Daoy (cell line): ENCODE measurements at regions not wholly inside any gene's neighbourhood (a gene's known extent, or its start where the extent isn't known, plus 50 kb on each side); places are given as distances from the start of the nearest gene placed in this dataset.

Experiments used
- DNase-seq: peaks from one replicate; pipeline ENCODE4 v3.0.0-alpha.2; 2015; ENCODE audit warnings: low read depth

DNA sequence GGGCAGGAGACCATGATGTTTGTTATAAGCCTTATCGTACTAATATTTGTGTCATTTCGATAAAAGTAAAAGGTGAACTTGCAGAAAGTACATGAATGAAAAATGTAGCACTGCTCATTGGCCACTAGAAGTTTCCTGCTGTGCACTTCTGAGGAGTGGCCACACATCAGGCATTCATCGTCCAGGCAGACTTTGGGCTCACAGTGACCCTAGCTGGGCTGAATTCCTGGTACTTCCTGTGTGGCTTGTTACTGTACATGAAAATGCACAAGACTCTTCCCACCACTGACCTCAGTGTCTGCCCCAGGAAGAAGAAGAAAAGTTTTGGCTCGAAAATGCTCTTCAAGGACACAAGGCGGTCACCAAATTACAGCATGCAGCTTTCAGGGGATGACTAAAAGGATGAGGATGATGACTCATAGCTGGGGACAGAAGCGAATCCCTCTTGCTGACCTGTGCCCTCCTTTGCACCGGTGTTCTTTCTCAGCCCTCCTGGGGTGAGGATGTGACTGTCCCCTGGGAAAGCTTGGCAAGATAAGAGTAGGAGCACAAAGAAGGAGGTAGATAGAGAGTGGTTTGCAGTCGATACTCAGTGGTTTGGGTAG is 252.4 kb upstream of the KAZN start:
- DNase-seq: peak; percentile 84

DNA sequence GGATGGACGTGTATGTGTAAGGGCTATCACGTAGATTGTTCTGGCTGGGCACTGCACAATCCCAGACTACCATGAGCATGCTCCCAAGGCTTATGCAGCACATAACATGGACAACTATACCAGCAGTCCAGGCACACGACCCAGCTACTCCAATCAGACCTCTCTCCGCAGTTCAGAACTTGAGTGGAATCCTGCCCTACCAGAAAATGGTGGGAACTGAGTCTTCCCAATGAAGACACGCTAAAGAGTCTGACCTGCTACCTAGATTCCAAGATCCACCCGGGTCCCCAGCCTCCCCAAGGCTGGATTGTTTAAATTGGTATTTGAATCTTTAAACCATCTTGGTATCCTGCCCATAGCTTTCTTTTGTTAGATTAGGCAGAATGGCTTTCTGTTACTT is 251.3 kb upstream of the KAZN start:
- DNase-seq: no peak

DNA sequence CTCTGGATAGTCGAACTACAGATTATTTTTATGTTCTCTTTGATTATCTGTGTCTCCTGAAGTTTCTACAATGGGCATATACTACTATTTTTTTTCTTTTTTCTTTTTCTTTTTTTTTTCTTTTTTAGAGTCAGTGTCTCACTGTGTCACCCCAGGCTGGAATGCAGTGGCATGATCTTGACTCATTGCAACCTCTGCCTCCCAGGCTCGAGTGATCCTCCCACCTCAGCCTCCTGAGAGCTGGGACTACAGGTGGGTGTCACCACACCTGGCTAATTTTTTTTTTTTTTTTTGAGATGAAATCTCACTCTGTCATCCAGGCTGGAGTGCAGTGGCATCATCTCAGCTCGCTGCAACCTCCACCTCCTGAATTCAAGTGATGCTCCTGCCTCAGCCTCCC is 250.7 kb upstream of the KAZN start:
- no peak for DNase-seq

DNA sequence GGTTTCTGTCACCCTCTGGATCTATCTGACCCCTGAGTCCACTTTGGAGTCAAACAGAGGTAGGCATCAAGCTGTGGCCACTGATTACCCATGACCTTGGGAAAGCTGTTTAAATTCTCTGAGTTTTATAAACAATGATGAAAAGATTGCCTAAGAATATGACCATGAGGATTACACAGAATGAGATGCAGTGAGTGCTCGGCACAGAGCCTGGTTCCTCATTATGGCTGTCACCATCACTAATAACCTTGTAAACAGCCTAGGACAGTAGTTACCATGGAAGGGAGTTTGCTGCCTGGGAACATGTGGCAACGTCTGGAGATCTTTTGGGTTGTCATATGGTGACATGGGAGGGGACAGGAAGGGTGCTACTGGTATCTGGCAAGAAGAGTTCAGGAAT is 248.3 kb upstream of the KAZN start:
- no peak for DNase-seq

DNA sequence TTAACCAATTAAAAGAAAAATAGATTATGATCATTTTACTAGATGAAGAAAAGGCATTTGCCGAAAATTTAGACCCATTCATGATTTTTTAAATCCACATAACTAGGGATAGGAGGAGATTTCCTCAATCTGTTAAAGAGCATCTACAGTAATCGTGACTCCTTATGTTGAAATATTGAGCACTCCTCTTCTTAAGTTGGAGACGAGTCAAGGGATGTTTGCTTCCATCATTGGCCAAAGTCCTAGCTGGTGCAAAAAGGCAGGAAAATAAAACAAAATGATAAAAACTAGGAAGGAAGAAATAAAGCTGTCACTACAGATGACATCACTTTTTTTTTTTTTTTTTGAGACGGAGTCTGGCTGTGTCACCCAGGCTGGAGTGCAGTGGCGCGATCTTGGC is 245.6 kb upstream of the KAZN start:
- DNase-seq: no peak

DNA sequence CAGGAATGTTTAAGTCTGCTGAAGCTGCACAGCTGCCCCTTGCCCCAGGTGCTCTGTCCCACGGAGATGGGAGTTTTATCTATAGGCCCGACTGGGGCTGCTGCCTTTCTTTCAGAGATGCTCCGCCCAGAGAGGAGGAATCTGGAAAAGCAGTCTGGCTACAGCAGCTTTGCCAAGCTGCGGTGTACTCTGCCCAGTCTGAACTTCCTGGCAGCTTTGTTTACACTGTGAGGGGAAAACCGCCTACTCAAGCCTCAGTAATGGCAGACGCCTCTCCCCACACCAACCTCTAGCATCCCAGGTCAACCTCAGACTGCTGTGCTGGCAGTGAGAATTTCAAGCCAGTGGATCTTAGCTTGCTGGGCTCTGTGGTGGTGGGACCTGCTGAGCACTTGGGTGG is 237.5 kb upstream of the KAZN start:
- DNase-seq: peak; percentile 73

DNA sequence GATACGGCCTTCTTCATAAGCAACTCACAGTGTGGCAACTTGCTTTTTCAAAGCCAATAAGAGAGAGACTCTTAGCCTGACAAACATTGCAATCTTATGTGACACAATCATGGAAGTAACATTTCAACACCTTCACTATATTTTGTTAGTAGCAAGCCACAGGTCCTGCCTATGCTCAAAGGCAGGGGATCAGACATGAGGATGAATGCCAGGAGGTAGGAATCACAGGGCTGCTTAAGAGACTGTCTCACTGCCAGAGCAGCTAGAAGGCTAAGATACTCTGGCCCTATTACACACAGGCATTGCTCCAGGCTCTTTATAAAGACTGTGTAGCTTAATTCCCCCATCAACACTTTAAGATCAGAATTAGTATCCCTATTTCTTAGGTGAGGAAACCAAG is 236.2 kb upstream of the KAZN start:
- DNase-seq: no peak

DNA sequence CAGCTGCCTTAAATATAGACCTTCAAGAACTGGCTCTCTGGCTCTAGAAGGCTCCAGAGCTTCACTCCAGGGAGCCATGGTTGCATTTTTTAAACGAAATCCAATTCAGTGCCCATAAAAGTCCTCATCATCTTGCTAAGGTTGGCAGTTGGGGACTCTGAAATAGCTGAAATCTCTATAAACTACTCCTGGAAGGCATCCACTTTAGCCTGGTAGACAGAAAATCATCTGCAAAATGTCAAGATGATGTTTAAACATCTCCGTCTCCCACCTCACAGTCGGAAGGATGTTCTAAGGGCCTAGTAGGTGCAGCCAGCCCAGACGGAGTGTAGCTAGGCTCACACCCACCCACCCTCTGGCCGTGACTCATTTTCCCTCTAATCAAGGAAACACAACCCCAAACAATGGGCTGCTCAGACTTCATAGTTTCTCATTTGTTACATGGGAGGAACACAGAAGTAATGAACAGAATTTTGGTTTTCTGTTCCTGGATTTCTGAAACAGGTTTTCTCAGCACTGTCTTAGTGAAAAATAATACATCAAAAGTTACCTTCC is 235.4 kb upstream of the KAZN start:
- DNase-seq: peak; percentile 38

DNA sequence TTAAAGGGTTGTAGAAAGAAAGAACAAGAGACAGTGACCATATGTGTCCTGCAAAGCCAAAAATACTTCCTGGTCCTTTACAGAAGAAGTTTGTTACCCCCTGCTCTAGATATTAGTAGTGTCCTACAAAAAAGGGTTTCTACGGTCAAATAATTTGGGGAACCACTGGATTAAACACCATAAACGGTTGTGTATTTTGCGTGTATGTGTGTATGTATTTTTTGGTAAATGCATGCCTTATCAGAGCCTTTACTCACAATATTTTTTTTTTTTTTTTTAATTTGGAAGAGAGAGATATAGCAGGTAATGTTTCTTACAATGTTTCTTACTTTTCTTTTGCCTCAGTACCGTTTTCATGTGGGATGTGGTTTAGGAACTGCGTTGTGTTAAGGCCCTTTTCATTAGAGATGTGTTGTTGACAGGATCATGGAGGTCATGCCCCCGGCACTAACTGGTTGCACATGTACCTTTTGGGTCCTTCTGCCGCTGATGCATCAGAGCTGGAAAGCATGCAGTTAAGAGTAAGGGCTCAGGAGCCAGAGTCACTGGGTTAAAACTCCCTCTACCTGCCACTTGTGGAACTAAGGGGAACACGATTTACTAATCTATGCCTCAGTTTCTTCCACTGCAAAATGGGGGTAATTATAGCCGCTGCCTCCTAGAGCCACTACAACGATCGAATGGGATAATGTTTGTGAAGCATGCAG is 234.6 kb upstream of the KAZN start:
- no peak for DNase-seq

DNA sequence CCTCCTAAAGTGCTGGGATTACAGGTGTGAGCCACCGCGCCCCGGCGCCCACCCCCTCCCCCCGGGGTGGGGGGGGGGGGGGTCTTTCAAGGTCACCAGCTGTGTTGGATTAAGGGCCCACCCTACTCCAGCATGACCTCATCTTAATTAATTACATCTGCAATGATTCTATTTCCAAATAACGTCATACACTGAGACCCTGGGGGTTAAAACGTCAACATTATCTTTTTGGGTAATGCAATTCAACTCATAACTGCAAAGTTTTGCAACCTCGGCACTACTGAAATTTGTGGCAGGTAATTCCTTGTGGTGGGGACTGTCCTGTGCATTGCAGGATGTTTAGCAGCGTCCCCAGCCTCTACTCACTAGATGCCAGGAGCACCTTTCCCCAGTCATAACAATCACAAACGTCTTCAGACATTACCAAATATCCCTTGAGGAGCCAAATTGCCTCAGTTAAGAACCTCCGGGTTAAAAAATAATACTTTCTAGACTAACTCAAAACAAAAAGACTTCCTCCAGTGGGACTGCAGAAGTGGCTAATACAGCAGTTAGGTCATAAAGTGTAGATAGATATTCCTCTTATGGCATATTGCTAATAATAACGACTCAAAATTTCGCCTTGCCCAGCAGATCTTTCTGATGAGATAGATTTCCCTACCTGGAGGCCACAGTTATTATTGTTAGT is 233.0 kb upstream of the KAZN start:
- DNase-seq: no peak

DNA sequence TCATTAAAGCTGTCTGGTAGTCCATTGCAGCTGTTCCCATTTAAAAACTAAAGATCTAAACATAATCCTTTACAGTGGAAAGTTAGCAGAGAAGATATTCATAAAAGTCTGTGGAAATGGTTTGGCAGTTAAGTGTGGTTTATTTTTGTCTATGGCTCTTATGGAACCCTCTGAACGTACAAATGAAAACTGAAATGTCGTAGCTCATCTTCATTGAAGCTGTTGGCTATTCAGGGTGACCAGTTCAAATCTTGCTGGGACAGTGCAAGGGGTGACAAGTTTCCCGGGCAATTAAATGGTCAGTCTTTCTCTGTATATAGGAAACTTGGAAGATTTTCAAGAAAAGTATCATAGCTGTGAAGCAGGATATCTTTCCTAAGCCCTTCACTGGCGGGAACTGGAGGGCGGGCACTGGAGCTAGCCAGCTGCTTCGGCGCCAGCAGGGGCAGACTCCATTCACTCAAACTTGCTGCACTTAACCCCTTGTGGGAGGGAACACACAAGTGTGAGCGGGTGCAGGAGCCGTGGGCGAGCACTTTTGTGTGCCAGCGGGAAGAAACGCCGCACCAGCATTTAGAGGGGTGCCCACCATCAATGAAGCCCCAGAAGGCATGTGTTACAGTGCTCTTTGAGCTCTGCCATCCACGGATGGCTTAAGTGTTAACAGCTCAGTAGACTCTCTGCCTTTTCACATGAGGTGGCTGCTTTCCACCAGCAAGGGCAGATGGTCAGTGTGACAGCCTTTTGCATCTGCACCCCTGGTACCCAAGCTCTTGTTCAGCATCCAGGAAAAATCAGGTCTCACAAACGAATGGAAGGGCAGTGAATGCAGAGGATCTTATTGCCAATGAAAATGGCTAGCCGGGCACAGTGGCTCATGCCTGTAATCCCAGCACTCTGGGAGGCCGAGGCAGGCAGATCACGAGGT is 232.1 kb upstream of the KAZN start:
- DNase-seq: peak; percentile 54

DNA sequence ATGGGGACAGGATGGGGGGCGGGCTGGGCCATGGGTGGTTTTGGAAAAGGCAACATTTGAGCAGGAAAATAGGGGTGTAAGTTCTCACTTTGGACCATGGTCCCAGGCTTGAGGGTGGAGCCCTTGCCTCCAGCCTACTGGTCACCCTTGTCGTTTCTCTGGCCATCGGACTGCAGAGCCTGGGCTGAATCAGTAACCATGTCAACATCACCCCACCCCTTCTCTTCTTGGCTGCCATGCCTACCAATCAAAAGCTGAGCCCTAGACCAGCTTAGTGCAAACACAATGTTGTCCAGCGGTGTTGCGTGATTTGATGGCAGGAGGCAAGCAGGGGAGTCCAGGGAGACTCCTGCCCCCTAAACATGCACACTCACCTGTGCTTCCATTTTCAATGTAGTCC is 231.0 kb upstream of the KAZN start:
- DNase-seq: no peak

DNA sequence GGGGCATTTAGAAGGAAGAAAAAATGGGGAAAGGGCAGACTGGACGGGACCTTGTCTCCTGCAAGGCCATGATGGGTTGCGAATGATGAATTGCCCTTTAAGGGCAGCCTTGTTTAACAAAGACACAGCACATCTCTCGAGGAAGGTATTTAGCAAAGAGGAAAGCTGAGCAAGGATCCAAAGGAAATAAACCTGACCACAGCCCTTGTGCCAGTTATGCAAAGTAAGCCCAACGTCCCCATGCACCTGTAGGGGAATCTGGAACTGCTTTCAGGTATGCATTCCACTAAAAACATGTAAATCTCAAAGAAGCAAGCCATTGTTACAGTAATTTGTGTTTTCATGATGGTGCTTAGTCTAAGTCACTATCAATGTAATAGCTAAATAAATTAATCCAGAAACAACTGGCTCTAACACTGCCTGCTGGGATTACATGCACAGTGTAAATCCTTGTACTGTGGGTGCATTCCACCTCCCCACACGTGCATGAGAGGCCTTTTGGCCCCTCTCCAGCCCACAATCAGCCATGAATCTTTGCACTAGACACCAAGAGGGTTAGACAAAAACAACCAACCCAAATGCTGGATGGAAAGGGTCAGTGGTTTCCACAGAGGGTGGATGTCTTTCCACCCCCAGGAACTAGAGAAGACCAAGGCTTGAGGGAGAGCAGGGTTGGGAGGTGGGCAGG is 228.8 kb upstream of the KAZN start:
- no peak for DNase-seq

DNA sequence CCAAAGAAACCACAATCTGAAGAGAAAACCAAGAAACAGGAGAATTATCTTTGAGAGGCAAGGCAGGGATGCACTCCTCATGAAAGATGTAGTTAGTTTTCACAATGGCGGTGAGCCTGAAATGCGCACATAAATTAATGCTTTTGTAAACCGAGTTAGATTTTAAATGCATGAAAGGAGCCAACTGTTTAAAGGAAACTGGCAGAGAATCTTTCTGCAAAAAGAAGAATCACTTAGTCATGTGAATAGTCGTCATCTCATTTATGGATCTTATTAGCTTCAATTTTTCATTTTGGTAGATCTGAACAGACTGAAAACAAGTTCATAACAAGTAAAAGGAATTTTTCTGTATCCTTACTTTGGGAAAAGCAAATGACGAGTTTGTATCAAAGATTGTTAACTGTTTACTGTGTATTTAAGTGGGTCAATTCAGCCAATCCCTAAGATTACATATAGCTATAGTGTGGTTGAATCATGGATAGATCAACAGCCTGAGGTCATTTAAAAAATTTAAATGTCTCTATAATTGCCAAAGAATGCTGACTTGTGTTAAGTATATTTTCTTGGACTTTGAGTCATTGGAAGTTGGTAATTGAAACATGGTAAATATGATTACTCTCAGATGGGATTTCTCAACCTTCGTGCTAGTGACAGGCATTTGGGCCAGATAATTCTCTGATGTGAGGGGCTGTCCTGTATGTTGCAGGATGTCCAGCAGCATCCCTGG is 226.6 kb upstream of the KAZN start:
- DNase-seq: no peak

DNA sequence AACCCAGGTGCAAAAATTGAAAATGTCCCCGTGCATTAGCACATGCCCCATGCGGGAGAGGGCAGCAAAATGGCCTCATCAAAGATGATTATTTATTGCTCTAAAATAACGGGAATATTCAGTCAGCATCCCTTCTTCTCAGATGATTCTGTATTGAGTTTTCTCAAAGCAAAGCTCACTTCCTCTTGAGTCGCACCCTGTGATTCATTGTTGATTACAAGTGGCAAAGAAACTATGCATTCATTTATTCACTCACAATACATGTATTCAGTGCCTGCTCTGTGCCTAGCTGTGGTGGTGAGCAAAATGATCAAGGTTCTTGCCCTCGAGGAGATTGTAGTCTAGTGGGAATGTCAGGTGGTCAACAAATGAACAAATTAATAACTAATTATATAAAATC is 226.0 kb upstream of the KAZN start:
- DNase-seq: no peak

DNA sequence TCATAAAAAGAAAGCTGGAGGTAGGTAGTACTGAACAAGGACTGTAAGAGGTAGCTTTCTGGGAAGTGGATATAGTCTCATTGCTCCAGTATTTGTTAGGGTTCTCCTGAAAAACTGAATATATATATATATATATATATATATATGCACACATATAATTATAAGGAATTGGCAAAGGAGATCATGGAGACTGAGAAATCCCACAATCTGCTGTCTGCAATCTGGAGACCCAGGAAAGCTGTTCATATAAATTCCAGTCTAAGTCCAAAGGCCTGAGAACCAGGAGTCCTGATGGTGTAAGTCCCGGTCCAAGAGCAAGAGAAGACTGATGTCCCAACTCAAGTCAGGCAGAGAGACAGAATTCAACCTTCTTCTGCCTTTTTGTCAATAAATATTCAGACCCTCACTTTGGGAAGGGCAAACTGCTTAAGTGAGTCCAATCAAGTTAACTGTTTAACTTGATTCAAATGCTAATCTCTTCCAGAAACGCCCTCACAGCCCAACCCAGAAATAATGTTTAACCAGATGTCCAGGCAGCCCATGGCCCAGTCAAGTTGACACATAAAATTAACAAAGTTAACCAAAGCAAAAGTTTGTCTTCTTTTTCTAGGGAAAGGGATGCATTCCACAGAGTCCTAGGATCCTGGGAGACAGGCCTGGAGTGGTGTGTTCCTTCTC is 225.3 kb upstream of the KAZN start:
- DNase-seq: no peak

DNA sequence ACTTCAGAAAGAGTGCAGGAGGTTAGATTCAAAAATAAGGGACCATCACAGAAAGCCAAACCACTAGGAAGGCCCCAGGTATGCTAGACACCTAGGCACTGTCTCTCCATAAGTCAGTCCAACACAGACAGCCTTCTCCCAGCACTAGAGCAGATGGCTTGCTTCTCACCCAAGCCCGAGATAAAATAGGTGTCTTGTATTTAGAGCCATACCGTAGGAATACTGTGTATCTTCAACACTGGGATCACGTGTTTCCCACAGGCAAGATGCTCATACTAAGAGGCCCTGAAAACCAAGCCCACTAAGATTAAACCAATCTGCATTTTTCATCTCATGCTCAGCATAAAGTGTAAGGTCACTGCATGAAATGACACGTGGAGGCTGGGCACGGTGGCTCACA is 223.3 kb upstream of the KAZN start:
- DNase-seq: no peak

DNA sequence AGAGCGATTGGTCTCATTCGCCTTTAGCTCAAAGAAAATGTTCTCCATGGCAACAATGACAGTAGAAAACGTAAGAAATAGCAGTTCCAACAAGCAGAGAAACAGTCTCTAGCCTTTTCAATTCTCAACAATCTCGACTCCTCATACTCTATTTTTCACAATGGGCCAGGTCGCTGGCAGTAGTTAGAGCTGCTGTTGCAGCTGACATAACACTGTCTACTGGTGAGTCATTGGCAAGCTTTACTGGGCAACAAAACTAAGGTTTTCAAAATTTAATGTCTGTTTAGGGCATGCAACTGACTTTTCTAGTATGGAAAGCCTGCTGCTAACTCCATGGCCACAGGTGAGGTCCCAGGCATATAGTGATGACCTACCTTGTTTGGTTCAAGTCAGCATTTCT is 221.1 kb upstream of the KAZN start:
- no peak for DNase-seq

DNA sequence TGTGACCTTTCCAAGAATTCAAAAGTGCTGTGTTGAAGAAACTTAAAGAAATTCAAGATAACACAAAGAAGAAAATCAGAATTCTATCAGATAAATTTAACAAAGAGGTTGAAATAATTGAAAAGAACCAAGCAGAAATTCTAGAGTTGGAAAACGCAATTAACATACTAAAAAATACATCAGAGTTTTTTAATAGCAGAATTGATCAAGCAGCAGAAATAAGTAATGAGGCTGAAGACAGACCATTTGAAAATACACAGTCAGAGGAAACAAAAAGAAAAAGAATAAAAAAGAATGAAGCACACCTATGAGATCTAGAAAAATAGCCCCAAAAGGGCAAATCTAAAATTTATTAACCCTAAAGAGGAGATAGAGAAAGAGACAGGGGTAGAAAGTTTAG is 218.1 kb upstream of the KAZN start:
- no peak for DNase-seq

DNA sequence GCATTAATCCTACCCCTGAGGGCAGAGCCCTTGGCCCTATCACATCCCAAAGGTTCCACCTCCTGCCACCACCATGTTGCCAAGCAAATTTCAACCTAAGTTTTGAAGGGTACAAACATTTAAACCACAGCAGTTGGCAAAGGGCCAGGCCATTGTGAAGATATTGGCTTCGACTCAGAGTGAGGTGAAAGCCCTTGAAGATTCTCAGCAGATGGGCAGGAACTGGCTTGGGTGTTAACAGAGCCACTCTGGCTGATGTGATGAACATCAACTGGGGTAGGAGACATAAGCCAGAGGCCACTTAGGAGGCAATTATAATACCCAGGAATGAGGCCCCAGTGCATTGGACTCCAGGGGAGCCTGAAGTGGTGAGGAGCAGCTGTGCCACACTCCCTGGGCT is 207.7 kb upstream of the KAZN start:
- no peak for DNase-seq
